ENCODE measurements at regions not wholly inside any gene's neighbourhood (a gene's known extent, or its start where the extent isn't known, plus 50 kb on each side); places are given as distances from the start of the nearest gene placed in this dataset.

DNA sequence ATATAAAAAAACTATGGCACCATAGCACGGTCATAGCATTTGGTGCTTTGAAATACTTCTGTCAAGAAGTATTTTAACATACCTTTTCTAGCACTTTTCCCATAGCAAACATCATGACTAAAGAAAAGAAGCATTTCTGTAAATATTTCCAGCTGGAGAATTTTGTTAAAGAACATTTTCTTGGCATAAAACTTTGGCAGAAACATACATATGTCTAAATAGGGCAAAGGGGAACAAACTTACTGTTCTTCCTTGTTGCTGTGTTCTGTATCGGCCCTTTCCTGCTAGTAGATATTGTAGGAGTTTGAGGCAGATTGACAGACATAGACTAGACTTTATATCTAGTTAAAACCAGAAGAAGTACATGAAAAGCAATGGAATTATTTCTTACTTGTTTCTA, 2368.5 kb downstream of the PCDH7 start:
- no TSS peak for BruUV-seq (replicated peaks)
- H3K4me3 Mint-ChIP-seq (ENCODE audit: unreplicated experiment) = no peak overlapping the region

DNA sequence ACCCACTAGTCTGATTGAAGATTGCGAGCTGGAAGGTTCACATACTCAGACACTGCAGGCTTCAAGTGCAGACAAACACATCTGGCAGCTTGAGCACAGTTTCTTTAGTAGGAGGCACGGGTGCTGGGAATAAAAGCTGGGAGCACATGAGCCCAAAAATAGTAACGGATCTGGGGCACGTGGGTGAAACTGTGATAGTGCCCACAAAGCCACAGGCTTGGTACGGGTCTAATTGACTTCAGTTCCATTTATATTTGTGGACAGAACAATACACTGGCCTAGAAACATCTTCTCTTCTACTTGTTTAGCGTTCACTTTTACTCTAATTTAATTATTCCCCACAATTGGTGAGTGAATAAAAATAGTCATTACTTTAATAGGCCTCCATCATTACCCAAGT, 2370.7 kb downstream of the PCDH7 start:
- no TSS peak for BruUV-seq (replicated peaks)

More for the DNA sequence above, 2368.5 kb downstream of the PCDH7 start:
- H3K9me3 Mint-ChIP-seq (ENCODE audit: unreplicated experiment) = no peaks in the 10 kb centered on the region
- POLR2A ChIA-PET = interaction anchor here (0.9 kb wide), 1 partner anchor 21 kb away, joined by 3 read pairs; no protein-coding TSS in a partner anchor
- no peaks in the 10 kb centered on the region for H3K27me3 Mint-ChIP-seq (ENCODE audit: insufficient read depth, unreplicated experiment)
- H3K27ac Mint-ChIP-seq (ENCODE audit: low read depth, unreplicated experiment) = peak overlapping the region; percentile 12
- DNase-seq (ENCODE audit: unreplicated experiment) = no peak
- TF ChIP-seq CTCF (IDR thresholded peaks at IDR 0.05; ENCODE audit: unreplicated experiment) = no peak
- intact Hi-C loops (cut with micrococcal nuclease) = no loop called here
- CTCF ChIA-PET = interaction anchor here (0.6 to 0.9 kb wide), 3 partner anchors 28 to 1041 kb away, joined by 3 to 4 read pairs (median 3); no protein-coding TSS in a partner anchor
- peaks cover 7% of the 10 kb centered on the region for H3K4me1 Mint-ChIP-seq (ENCODE audit: insufficient read depth, unreplicated experiment)
- H3K36me3 Mint-ChIP-seq (ENCODE audit: insufficient read depth, unreplicated experiment) = no peaks in the 10 kb centered on the region

DNA sequence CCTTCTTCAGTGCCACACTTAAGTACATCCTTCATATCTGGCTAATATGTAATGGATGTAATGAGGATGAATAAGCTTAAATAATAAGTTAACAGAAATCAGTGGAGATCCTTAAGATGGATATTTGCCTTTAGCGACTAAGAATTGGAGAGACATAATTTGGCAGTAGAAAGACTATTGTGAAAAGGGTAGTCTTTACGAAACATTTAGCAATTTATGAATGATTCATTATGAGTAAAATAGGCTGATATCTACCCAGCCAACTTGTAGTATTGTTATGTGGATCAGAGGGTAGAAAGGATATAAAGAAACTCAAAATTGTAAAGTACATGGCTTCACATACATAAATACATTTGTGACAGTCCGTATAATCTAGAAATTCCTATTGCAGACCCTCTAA, 2371.8 kb downstream of the PCDH7 start:
- no peak overlapping the region for H3K4me3 Mint-ChIP-seq (ENCODE audit: unreplicated experiment)
- BruUV-seq (replicated peaks) = no TSS peak
- intact Hi-C loops (cut with micrococcal nuclease) = no loop called here
- peak; percentile 49 for DNase-seq (ENCODE audit: unreplicated experiment)
- TF ChIP-seq CTCF (IDR thresholded peaks at IDR 0.05; ENCODE audit: unreplicated experiment) = no peak
- no peaks in the 10 kb centered on the region for H3K4me1 Mint-ChIP-seq (ENCODE audit: insufficient read depth, unreplicated experiment)
- H3K9me3 Mint-ChIP-seq (ENCODE audit: unreplicated experiment) = no peaks in the 10 kb centered on the region
- CTCF ChIA-PET = interaction anchor here (1.3 kb wide), 1 partner anchor 31 kb away, joined by 3 read pairs; no protein-coding TSS in a partner anchor
- no peaks in the 10 kb centered on the region for H3K27me3 Mint-ChIP-seq (ENCODE audit: insufficient read depth, unreplicated experiment)
- POLR2A ChIA-PET = interaction anchor here (0.7 kb wide), 1 partner anchor 289 kb away, joined by 3 read pairs; no protein-coding TSS in a partner anchor
- H3K27ac Mint-ChIP-seq (ENCODE audit: low read depth, unreplicated experiment) = no peak overlapping the region
- H3K36me3 Mint-ChIP-seq (ENCODE audit: insufficient read depth, unreplicated experiment) = no peaks in the 10 kb centered on the region

More for the DNA sequence above, 2370.7 kb downstream of the PCDH7 start:
- H3K27me3 Mint-ChIP-seq (ENCODE audit: insufficient read depth, unreplicated experiment) = no peaks in the 10 kb centered on the region
- CTCF ChIA-PET = interaction anchor here (0.6 to 1.3 kb wide), 2 partner anchors 30 to 578 kb away, joined by 3 read pairs; no protein-coding TSS in a partner anchor
- DNase-seq (ENCODE audit: unreplicated experiment) = no peak
- POLR2A ChIA-PET = no interaction called here
- intact Hi-C loops (cut with micrococcal nuclease) = no loop called here
- H3K36me3 Mint-ChIP-seq (ENCODE audit: insufficient read depth, unreplicated experiment) = no peaks in the 10 kb centered on the region
- H3K9me3 Mint-ChIP-seq (ENCODE audit: unreplicated experiment) = no peaks in the 10 kb centered on the region
- peaks cover 3% of the 10 kb centered on the region for H3K4me1 Mint-ChIP-seq (ENCODE audit: insufficient read depth, unreplicated experiment)
- H3K27ac Mint-ChIP-seq (ENCODE audit: low read depth, unreplicated experiment) = no peak overlapping the region
- no peak overlapping the region for H3K4me3 Mint-ChIP-seq (ENCODE audit: unreplicated experiment)
- TF ChIP-seq CTCF (IDR thresholded peaks at IDR 0.05; ENCODE audit: unreplicated experiment) = no peak

DNA sequence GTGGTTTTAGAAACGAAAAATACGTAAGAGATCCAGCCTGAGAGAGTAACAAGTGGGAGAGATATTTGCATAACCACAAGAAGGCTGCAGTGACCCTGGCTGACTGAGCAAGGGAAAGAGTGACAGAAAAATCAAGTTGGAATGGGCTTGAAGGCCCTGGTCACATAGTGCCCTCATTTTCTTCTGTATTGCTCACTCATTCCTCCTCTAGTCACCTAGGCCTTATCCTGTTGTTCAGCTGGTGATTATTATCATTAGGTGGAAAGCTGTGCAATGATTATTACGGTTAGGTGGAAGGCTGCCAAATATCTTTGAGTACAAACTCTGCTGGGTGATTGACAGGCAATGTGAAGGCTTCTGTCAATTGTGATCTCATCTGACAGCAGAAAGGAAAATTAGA, 2384.1 kb downstream of the PCDH7 start:
- DNase-seq (ENCODE audit: unreplicated experiment) = no peak
- Mint-ChIP-seq H3K36me3 (ENCODE audit: insufficient read depth, unreplicated experiment) (no peaks in the 10 kb centered on the region), H3K4me1 (ENCODE audit: insufficient read depth, unreplicated experiment) (peaks cover 22% of the 10 kb centered on the region), H3K9me3 (ENCODE audit: unreplicated experiment) (peaks cover 10% of the 10 kb centered on the region), H3K27ac (ENCODE audit: low read depth, unreplicated experiment) (peak overlapping the region; percentile 33), H3K27me3 (ENCODE audit: insufficient read depth, unreplicated experiment) (no peaks in the 10 kb centered on the region), H3K4me3 (ENCODE audit: unreplicated experiment) (no peak overlapping the region)
- TF ChIP-seq CTCF (IDR thresholded peaks at IDR 0.05; ENCODE audit: unreplicated experiment) = no peak
- POLR2A ChIA-PET = no interaction called here
- intact Hi-C loops (cut with micrococcal nuclease) = no loop called here
- CTCF ChIA-PET = no interaction called here
- no TSS peak for BruUV-seq (replicated peaks)

Measured in MCF 10A (cell line).